PC-9 (cell line): ENCODE measurements at regions not wholly inside any gene's neighbourhood (a gene's known extent, or its start where the extent isn't known, plus 50 kb on each side); places are given as distances from the start of the nearest gene placed in this dataset.

Source experiments
- BruUV-seq: library from RNA; stranded (reverse); fragments of 400-500 nt; replicated peaks from 2 replicates; lab custom pipeline; 2021; lab: Mats Ljungman, UMichigan
- CTCF ChIA-PET: fragments of 300-600 bp; sonication (Branson Sonifier 250); formaldehyde crosslinking; loops from one replicate; lab custom pipeline; 2022; ENCODE audit warnings: antibody characterized with exemption; lab: Charles Lee
- POLR2A ChIA-PET: fragments of 300-600 bp; sonication (Branson Sonifier 250); formaldehyde crosslinking; loops from one replicate; lab custom pipeline; 2022; ENCODE audit warnings: antibody characterized with exemption; ENCODE audit not compliant: unreplicated experiment; lab: Charles Lee
- DNase-seq, 2 experiments: peaks; one replicate each; pipeline versions ENCODE4 v3.0.0 to v3.0.0-alpha.2; 2015 to 2022; ENCODE audit warnings: mixed read lengths in 1 of 2
- H2AFZ ChIP-seq: fragments of 200-600 bp; sonication (generic); 2 replicates; pipeline ENCODE4 v1.8.1; 2017; ENCODE audit warnings: antibody characterized with exemption
- H3F3A ChIP-seq: fragments of 200-600 bp; sonication (generic); 2 replicates; pipeline ENCODE4 v1.8.1; 2017; ENCODE audit warnings: antibody characterized with exemption, mild to moderate bottlenecking, low read depth; ENCODE audit not compliant: insufficient read depth
- H3K27ac ChIP-seq: fragments of 200-600 bp; sonication (generic); 2 replicates; pipeline ENCODE4 v1.6.1; 2016; ENCODE audit warnings: mixed run types
- H3K27me3 ChIP-seq: fragments of 200-600 bp; sonication (generic); 2 replicates; pipeline ENCODE4 v1.6.1; 2016; ENCODE audit warnings: low read depth, mixed run types; ENCODE audit not compliant: insufficient read depth
- H3K36me3 ChIP-seq: fragments of 200-600 bp; sonication (generic); 2 replicates; pipeline ENCODE4 v1.6.1; 2016; ENCODE audit warnings: low read depth, mixed run types
- H3K4me1 ChIP-seq: fragments of 200-600 bp; sonication (generic); replicated peaks from 2 replicates; pipeline ENCODE4 v1.6.1; 2016; ENCODE audit warnings: mixed run types; ENCODE audit not compliant: insufficient read depth
- H3K4me2 ChIP-seq: fragments of 200-600 bp; sonication (generic); 2 replicates; pipeline ENCODE4 v1.6.1; 2017; ENCODE audit warnings: mixed run types
- H3K4me3 ChIP-seq: fragments of 200-600 bp; sonication (generic); 2 replicates; pipeline ENCODE4 v1.6.1; 2016; ENCODE audit warnings: mixed run types
- H3K79me2 ChIP-seq: fragments of 200-600 bp; sonication (generic); 2 replicates; pipeline ENCODE4 v1.6.1; 2017; ENCODE audit warnings: low read depth, mixed run types
- H3K9me2 ChIP-seq: fragments of 200-600 bp; sonication (generic); 2 replicates; pipeline ENCODE4 v1.8.1; 2017; ENCODE audit warnings: mild to moderate bottlenecking; ENCODE audit not compliant: insufficient read depth
- H3K9me3 ChIP-seq: fragments of 200-600 bp; sonication (generic); 2 replicates; pipeline ENCODE4 v1.8.1; 2016; ENCODE audit warnings: low read depth; ENCODE audit not compliant: insufficient read depth
- H4K20me1 ChIP-seq: fragments of 200-600 bp; sonication (generic); 2 replicates; pipeline ENCODE4 v1.8.1; 2017; ENCODE audit not compliant: insufficient read depth
- EZH2 ChIP-seq: fragments of 200-600 bp; sonication (generic); IDR thresholded peaks from 2 replicates; pipeline ENCODE4 v1.8.0; 2017; ENCODE audit warnings: antibody characterized with exemption, low read depth
- intact Hi-C: fragments of 100-400 bp; cut with micrococcal nuclease; formaldehyde crosslinking; loops from one replicate; pipeline ENCODE4 v1.10.0; 2022; ENCODE audit not compliant: unreplicated experiment
- TF ChIP-seq, protein P1 (sequence below): fragments of 200-600 bp; sonication (generic); conservative IDR thresholded peaks from 2 replicates; pipeline ENCODE4 v1.6.1; 2017; ENCODE audit warnings: mixed run types, antibody characterized with exemption, mild to moderate bottlenecking, moderate library complexity

GRCh38 chr9:107713470-107713869, 223.9 kb upstream of the KLF4 start:
- CTCF ChIA-PET, result interaction anchor here (0.6 kb wide), 1 partner anchor 252 kb away, joined by 3 read pairs; no protein-coding TSS in a partner anchor
- POLR2A ChIA-PET, result no interaction called here

DNA sequence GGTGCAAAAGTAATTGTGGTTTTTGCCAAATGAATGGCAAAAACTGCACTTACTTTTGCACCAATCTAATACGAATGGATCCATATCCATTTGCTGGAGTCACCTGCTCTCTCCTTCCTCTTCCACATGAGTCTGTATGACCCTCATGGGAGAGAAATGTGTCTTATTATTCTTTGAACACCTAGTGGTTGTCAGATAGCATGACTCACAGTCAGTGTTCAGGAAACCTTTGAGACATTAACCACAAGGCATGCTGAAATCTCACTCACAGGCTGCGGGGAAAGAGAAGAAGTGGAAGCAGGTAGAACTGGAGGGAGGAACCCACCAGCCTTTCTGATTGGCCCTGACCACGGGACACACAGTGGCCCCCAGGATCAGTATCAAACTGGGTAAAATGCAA, 222.8 kb upstream of the KLF4 start:
- ChIA-PET CTCF (interaction anchor here (0.8 kb wide), 1 partner anchor 39 kb away, joined by 3 read pairs; no protein-coding TSS in a partner anchor), POLR2A (interaction anchor here (0.6 kb wide), 2 partner anchors 36 to 69 kb away, joined by 6 to 8 read pairs; no protein-coding TSS in a partner anchor)
- Histone ChIP-seq H3K9me2 (no peaks in the 10 kb centered on the region), H3K9me3 (no peaks in the 10 kb centered on the region), H4K20me1 (no peaks in the 10 kb centered on the region), H3K36me3 (no peaks in the 10 kb centered on the region), H3K4me1 (peaks cover 28% of the 10 kb centered on the region), H3K27me3 (no peaks in the 10 kb centered on the region), H3F3A (peaks cover 11% of the 10 kb centered on the region), H3K4me2 (peak overlapping the region; percentile 59), H2AFZ (no peak overlapping the region), H3K79me2 (no peaks in the 10 kb centered on the region), H3K27ac (peak overlapping the region; percentile 79), H3K4me3 (no peak overlapping the region)
- TF ChIP-seq EZH2, result no peak
- TF ChIP-seq, protein P1, sequence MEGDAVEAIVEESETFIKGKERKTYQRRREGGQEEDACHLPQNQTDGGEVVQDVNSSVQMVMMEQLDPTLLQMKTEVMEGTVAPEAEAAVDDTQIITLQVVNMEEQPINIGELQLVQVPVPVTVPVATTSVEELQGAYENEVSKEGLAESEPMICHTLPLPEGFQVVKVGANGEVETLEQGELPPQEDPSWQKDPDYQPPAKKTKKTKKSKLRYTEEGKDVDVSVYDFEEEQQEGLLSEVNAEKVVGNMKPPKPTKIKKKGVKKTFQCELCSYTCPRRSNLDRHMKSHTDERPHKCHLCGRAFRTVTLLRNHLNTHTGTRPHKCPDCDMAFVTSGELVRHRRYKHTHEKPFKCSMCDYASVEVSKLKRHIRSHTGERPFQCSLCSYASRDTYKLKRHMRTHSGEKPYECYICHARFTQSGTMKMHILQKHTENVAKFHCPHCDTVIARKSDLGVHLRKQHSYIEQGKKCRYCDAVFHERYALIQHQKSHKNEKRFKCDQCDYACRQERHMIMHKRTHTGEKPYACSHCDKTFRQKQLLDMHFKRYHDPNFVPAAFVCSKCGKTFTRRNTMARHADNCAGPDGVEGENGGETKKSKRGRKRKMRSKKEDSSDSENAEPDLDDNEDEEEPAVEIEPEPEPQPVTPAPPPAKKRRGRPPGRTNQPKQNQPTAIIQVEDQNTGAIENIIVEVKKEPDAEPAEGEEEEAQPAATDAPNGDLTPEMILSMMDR, result peak; percentile 51; the same call in 1 of the 2 replicates
- peak; percentile 51 to 86 for DNase-seq
- BruUV-seq, result no TSS peak
- intact Hi-C loops, result loop anchor here (2.0 kb wide), 2 partner anchors 42 to 222 kb away; no protein-coding TSS in a partner anchor

More at GRCh38 chr9:107713470-107713869, 223.9 kb upstream of the KLF4 start:
- peaks cover 28% of the 10 kb centered on the region for H3K4me1 ChIP-seq
- no peaks in the 10 kb centered on the region for H4K20me1 ChIP-seq
- H3K27ac ChIP-seq, result no peak overlapping the region
- peaks cover 11% of the 10 kb centered on the region for H3F3A ChIP-seq
- intact Hi-C loops, result loop anchor here (2.0 kb wide), 2 partner anchors 41 to 223 kb away; no protein-coding TSS in a partner anchor
- no peaks in the 10 kb centered on the region for H3K27me3 ChIP-seq
- no peaks in the 10 kb centered on the region for H3K36me3 ChIP-seq
- no peaks in the 10 kb centered on the region for H3K9me2 ChIP-seq
- TF ChIP-seq EZH2, result no peak
- TF ChIP-seq, protein P1, result no peak
- H3K4me2 ChIP-seq, result no peak overlapping the region
- BruUV-seq, result no TSS peak
- H2AFZ ChIP-seq, result no peak overlapping the region
- H3K4me3 ChIP-seq, result no peak overlapping the region
- no peaks in the 10 kb centered on the region for H3K79me2 ChIP-seq
- no peak for DNase-seq
- H3K9me3 ChIP-seq, result no peaks in the 10 kb centered on the region

DNA sequence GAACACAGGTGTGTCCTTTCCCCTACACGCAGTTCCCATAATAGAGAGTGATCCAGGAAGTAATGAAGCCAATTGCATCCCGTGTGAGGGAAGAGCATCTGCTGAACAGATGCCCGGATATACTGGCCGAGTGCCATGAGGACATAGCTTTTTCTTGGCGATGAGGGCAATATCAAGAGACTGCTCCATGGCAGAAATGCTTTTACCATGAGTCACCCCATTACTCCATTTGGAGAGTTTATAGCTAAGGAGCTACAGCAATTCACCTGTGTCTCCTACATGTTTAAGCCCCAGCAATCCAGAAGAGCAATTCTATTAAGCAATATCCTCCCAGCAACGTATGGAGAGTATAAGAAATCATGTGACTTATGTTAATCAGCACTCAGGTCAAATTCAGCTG, 222.0 kb upstream of the KLF4 start:
- peak; percentile 80 to 92 for DNase-seq
- Histone ChIP-seq H3K4me3 (no peak overlapping the region), H3K36me3 (no peaks in the 10 kb centered on the region), H3K27me3 (no peaks in the 10 kb centered on the region), H3K4me2 (peak overlapping the region; percentile 59), H3K9me3 (no peaks in the 10 kb centered on the region), H3K27ac (peak overlapping the region; percentile 79), H3K9me2 (no peaks in the 10 kb centered on the region), H2AFZ (no peak overlapping the region), H3K4me1 (peaks cover 28% of the 10 kb centered on the region), H3K79me2 (no peaks in the 10 kb centered on the region), H4K20me1 (no peaks in the 10 kb centered on the region), H3F3A (peaks cover 11% of the 10 kb centered on the region)
- no peak for TF ChIP-seq EZH2
- TF ChIP-seq, protein P1, result no peak
- BruUV-seq, result no TSS peak
- CTCF ChIA-PET, result interaction anchor here (0.6 to 0.8 kb wide), 3 partner anchors 26 to 40 kb away, joined by 3 to 4 read pairs (median 3); no protein-coding TSS in a partner anchor
- POLR2A ChIA-PET, result interaction anchor here (0.6 to 0.7 kb wide), 8 partner anchors 35 to 917 kb away, joined by 3 to 8 read pairs (median 4); no protein-coding TSS in a partner anchor
- intact Hi-C loops, result loop anchor here (1.0 kb wide), 3 partner anchors 39 to 559 kb away; no protein-coding TSS in a partner anchor
